ENCODE measurements at regions not wholly inside any gene's neighbourhood (a gene's known extent, or its start where the extent isn't known, plus 50 kb on each side); places are given as distances from the start of the nearest gene placed in this dataset.
"Not testable (repeated sequence)": the region's sequence is repeated elsewhere in the genome, so short reads cannot be mapped to it uniquely, and the experiment has no call there.

DNA sequence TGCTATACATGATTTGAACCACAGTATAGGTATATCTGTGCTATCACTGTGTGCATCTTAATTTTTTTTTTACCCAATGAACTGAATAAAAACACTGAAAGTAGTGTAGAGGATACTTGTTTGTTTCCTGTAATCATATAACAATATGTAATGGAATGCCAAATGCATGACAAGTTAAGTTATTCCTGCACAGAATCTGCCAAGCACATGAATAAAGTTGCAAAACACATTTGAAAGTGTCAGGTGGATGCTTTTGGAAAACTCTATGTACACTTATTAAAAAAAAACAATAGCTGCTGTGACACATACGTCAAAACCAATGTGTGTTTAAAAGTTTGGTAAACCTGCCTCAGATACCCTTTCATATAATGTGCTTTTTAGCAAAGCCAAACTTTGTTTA, 1638.1 kb upstream of the SEL1L start:
- Mint-ChIP-seq H3K36me3 (ENCODE audit: low read depth) (no peaks in the 10 kb centered on the region), H3K4me1 (no peaks in the 10 kb centered on the region), H3K27me3 (ENCODE audit: low read depth) (no peaks in the 10 kb centered on the region), H3K9me3 (no peaks in the 10 kb centered on the region), H3K4me3 (no peak overlapping the region), H3K27ac (ENCODE audit: unreplicated experiment) (no peak overlapping the region)
- no peak for TF ChIP-seq CTCF (conservative IDR thresholded peaks at IDR 0.05)
- DNase-seq (ENCODE audit: low read depth, low spot score) = no peak

DNA sequence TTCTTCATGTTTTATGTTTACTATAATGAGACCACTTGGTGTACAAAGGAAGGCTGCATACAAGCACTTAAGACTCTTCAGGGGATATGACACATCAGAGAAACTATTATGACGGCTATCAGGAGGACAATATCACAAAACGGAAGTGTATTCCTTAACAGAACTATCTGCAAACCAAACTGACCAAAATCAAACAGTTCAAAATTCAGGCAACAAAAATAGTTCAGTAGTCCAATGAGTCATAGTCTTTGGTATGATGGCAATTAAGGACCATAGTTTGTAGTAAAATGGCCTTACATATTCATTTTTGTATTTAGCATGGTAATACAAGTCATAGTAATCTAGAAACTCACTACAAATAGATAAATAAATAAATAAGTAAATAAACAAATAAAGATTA, 1638.7 kb upstream of the SEL1L start:
- Mint-ChIP-seq H3K27me3 (ENCODE audit: low read depth) (no peaks in the 10 kb centered on the region), H3K36me3 (ENCODE audit: low read depth) (no peaks in the 10 kb centered on the region), H3K9me3 (no peaks in the 10 kb centered on the region), H3K4me1 (no peaks in the 10 kb centered on the region), H3K27ac (ENCODE audit: unreplicated experiment) (no peak overlapping the region), H3K4me3 (no peak overlapping the region)
- no peak for DNase-seq (ENCODE audit: low read depth, low spot score)
- no peak for TF ChIP-seq CTCF (conservative IDR thresholded peaks at IDR 0.05)

DNA sequence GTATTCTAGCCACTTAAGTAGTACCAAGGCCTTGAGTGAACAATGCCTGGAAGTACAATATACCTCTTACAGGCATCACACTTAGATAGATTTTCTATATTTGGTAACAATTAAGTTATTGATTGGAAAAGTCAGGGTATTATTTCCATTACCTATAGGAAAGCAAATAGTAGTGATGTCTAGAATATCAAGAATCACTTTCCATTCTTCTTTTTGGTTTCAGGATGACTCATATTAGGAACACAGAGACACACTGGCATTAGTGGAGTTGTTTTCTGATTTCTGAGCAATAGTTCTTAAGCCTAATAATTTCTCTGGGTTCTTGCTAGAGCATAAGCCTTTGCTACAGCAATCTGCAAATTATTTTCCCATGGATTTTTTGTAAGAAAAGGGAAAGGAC, 1640.0 kb upstream of the SEL1L start:
- Mint-ChIP-seq H3K4me3 (no peak overlapping the region), H3K9me3 (peaks cover 3% of the 10 kb centered on the region), H3K36me3 (ENCODE audit: low read depth) (no peaks in the 10 kb centered on the region), H3K27me3 (ENCODE audit: low read depth) (no peaks in the 10 kb centered on the region), H3K4me1 (no peaks in the 10 kb centered on the region), H3K27ac (ENCODE audit: unreplicated experiment) (no peak overlapping the region)
- no peak for DNase-seq (ENCODE audit: low read depth, low spot score)
- no peak for TF ChIP-seq CTCF (conservative IDR thresholded peaks at IDR 0.05)

GRCh38 chr14:83184531-83184930, 1650.9 kb upstream of the SEL1L start:
- H3K9me3 Mint-ChIP-seq = no peaks in the 10 kb centered on the region
- no peak for TF ChIP-seq CTCF (conservative IDR thresholded peaks at IDR 0.05)
- H3K4me1 Mint-ChIP-seq = no peaks in the 10 kb centered on the region
- no peak for DNase-seq (ENCODE audit: low read depth, low spot score)
- no peak overlapping the region for H3K4me3 Mint-ChIP-seq
- H3K27ac Mint-ChIP-seq (ENCODE audit: unreplicated experiment) = no peak overlapping the region
- no peaks in the 10 kb centered on the region for H3K36me3 Mint-ChIP-seq (ENCODE audit: low read depth)
- no peaks in the 10 kb centered on the region for H3K27me3 Mint-ChIP-seq (ENCODE audit: low read depth)

DNA sequence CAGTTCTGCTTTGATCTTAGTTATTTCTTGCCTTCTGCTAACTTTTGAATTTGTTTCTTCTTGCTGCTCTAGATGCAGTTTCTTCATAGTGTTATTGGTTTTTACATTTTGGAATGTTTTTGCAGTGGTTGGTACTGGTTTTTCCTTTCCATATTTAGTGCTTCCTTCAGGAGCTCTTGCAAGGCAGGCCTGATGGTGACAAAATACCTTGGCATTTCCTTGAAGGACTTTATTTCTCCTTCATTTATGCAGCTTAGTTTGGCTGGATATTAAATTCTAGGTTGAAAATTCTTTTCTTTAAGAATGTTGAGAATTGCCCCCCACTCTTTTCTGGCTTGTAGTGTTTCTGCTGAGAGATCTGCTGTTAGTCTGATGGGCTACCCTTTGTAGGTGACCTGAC, 1654.7 kb upstream of the SEL1L start:
- H3K4me1 Mint-ChIP-seq; H3K36me3 Mint-ChIP-seq (ENCODE audit: low read depth); H3K27me3 Mint-ChIP-seq (ENCODE audit: low read depth); H3K9me3 Mint-ChIP-seq; H3K27ac Mint-ChIP-seq (ENCODE audit: unreplicated experiment); H3K4me3 Mint-ChIP-seq; DNase-seq (ENCODE audit: low read depth, low spot score): not testable (repeated sequence)

DNA sequence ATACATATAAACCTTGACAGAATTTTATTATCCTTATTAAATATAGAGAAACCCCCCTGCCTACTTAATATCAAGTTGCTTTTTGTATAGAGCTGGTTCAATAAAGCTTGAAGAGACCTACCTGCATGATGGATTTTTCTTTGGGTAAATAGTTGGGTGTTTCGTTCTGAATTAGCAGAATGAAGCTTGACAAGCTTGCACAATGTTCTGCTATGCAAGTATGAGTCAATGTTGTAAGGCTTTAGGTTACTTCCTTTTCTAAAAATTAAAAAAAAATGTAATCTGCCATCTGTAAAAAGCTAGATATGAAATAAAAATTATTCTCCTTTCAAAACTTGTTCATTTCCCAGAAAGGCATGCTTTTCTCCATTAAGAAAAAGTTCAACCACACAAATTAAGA, 1662.6 kb upstream of the SEL1L start:
- Mint-ChIP-seq H3K9me3 (no peaks in the 10 kb centered on the region), H3K36me3 (ENCODE audit: low read depth) (no peaks in the 10 kb centered on the region), H3K27me3 (ENCODE audit: low read depth) (no peaks in the 10 kb centered on the region), H3K4me1 (no peaks in the 10 kb centered on the region), H3K4me3 (no peak overlapping the region), H3K27ac (ENCODE audit: unreplicated experiment) (no peak overlapping the region)
- DNase-seq (ENCODE audit: low read depth, low spot score) = no peak
- TF ChIP-seq CTCF (conservative IDR thresholded peaks at IDR 0.05) = no peak
